Spleen (tissue), 11 donors: ENCODE measurements at regions not wholly inside any gene's neighbourhood (a gene's known extent, or its start where the extent isn't known, plus 50 kb on each side); places are given as distances from the start of the nearest gene placed in this dataset.
A peak's percentile ranks its signal among the peaks of the same experiment; 100 is the strongest.

Source experiments
- DNase-seq: peaks from one replicate; pipeline ENCODE4 v3.0.0-alpha.2; 2020
- H3K27ac ChIP-seq, 8 donors: fragments of 200-600 bp; sonication (generic) in 7 of 8; 1 replicate in 4 of 8; 2 replicates in 4 of 8; pipeline versions ENCODE4 v1.5.0 to v1.8.0; 2016 to 2021; ENCODE audit warnings: inconsistent platforms in 4 of 8, mild to moderate bottlenecking in 4 of 8, moderate library complexity in 1 of 8
- H3K27me3 ChIP-seq, 7 donors: fragments of 200-600 bp; sonication (generic) in 6 of 7; replicated peaks in 1 of 7; 1 replicate in 4 of 7; 2 replicates in 3 of 7; pipeline versions ENCODE4 v1.5.0 to v1.8.0; 2016 to 2021; ENCODE audit warnings: inconsistent platforms in 3 of 7, mild to moderate bottlenecking in 1 of 7
- H3K36me3 ChIP-seq, 6 donors: fragments of 200-600 bp; sonication (generic) in 5 of 6; 1 replicate in 4 of 6; 2 replicates in 2 of 6; pipeline versions ENCODE4 v1.5.0 to v1.8.0; 2016 to 2021; ENCODE audit warnings: inconsistent platforms in 2 of 6
- H3K4me1 ChIP-seq, 6 donors: fragments of 200-600 bp; sonication (generic) in 5 of 6; 1 replicate in 3 of 6; 2 replicates in 3 of 6; pipeline versions ENCODE4 v1.5.0 to v1.8.0; 2016 to 2021; ENCODE audit warnings: inconsistent platforms in 3 of 6
- H3K4me3 ChIP-seq, 8 donors: fragments of 200-600 bp; sonication (generic) in 7 of 8; 1 replicate in 4 of 8; 2 replicates in 4 of 8; pipeline versions ENCODE4 v1.5.0 to v1.8.0; 2016 to 2021; ENCODE audit warnings: inconsistent platforms in 4 of 8, mild to moderate bottlenecking in 4 of 8, moderate library complexity in 2 of 8
- H3K9me3 ChIP-seq, 8 donors: fragments of 200-600 bp; sonication (generic) in 7 of 8; 1 replicate in 4 of 8; 2 replicates in 4 of 8; pipeline versions ENCODE4 v1.5.0 to v1.8.0; 2016 to 2021; ENCODE audit warnings: inconsistent platforms in 4 of 8
- POLR2A ChIP-seq, 3 donors: fragments of 450-650 bp; IDR thresholded peaks; one replicate each; pipeline ENCODE4 v1.5.1; 2017; ENCODE audit warnings: antibody characterized with exemption in 3 of 3, mild to moderate bottlenecking in 1 of 3
- POLR2AphosphoS5 ChIP-seq, 3 donors: sonication (generic); formaldehyde crosslinking; IDR thresholded peaks; one replicate each; pipeline ENCODE4 v1.5.1; 2017; ENCODE audit warnings: antibody characterized with exemption in 3 of 3
- WGBS, 5 donors: extraction: QIAGEN DNeasy Blood & Tissue Kit in 3 of 5; methylation state at CpG; one replicate each; pipeline versions ENCODE4 v1.1.5 to v1.1.7; 2013 to 2018; 5-methylcytosine and 5-hydroxymethylcytosine counted together
- intact Hi-C: fragments of 100-400 bp; cut with DNase I; formaldehyde crosslinking; loops from one replicate; pipeline ENCODE4 v1.15.0; 2023; ENCODE audit warnings: low total_unique reads
- TF ChIP-seq, protein P1 (sequence below), 11 experiments: fragments of 200-600 bp in 7 of 11; fragments of 450-650 bp in 4 of 11; sonication (generic) in 4 of 11; IDR thresholded peaks in 8 of 11; conservative IDR thresholded peaks in 3 of 11; 1 replicate in 7 of 11; 2 replicates in 4 of 11; pipeline versions ENCODE4 v1.4.0 to v1.8.0; 2016 to 2021; ENCODE audit warnings: antibody characterized with exemption in 11 of 11, inconsistent platforms in 4 of 11, mild to moderate bottlenecking in 1 of 11
- donor health status: healthy with polysubstance abuse.
- donor health status: DM: no; HTN: no; CAD: no; lungs with moderate emphysema.
- donor health status: DM: no; HTN: no; CAD: no.
- donor health status: Bipolar disorder and iron deficiency.
- donor health status: healthy.
- donor health status: DM: no; HTN: no; CAD: no.
- donor health status: DM: yes; HTN: yes; CAD: no.

- H3K9me3 ChIP-seq: no peaks in the 10 kb centered on the region
- DNase-seq: no peak
- peaks cover 5 to 32% (median 19%) of the 10 kb centered on the region in 6 donors for H3K4me1 ChIP-seq
- peak overlapping the region in 5 of 8 donors; percentile 41 to 65 (median 64) for H3K27ac ChIP-seq
- WGBS, 5 donors: 36 to 50% (median 40%) methylated on average over 1 of the region's 1 CpG
- intact Hi-C loops: no loop called here
- no peaks in the 10 kb centered on the region for H3K36me3 ChIP-seq
- H3K4me3 ChIP-seq: peak overlapping the region in 1 of 8 donors; percentile 66
- TF ChIP-seq, protein P1, sequence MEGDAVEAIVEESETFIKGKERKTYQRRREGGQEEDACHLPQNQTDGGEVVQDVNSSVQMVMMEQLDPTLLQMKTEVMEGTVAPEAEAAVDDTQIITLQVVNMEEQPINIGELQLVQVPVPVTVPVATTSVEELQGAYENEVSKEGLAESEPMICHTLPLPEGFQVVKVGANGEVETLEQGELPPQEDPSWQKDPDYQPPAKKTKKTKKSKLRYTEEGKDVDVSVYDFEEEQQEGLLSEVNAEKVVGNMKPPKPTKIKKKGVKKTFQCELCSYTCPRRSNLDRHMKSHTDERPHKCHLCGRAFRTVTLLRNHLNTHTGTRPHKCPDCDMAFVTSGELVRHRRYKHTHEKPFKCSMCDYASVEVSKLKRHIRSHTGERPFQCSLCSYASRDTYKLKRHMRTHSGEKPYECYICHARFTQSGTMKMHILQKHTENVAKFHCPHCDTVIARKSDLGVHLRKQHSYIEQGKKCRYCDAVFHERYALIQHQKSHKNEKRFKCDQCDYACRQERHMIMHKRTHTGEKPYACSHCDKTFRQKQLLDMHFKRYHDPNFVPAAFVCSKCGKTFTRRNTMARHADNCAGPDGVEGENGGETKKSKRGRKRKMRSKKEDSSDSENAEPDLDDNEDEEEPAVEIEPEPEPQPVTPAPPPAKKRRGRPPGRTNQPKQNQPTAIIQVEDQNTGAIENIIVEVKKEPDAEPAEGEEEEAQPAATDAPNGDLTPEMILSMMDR (IDR thresholded peaks at IDR 0.05 in 8 of 11, conservative IDR thresholded peaks at IDR 0.05 in 3 of 11): no peak
- TF ChIP-seq POLR2A (IDR thresholded peaks at IDR 0.05) (no peak), POLR2AphosphoS5 (IDR thresholded peaks at IDR 0.05) (no peak)
- H3K27me3 ChIP-seq: no peaks in the 10 kb centered on the region
Observed at GRCh38 chr1:193417403-193417802, 231.0 kb upstream of the B3GALT2 start.

GRCh38 chr1:193416226-193417024 lies 230.0 kb upstream of the B3GALT2 start:
- TF ChIP-seq POLR2A (IDR thresholded peaks at IDR 0.05) (no peak), POLR2AphosphoS5 (IDR thresholded peaks at IDR 0.05) (no peak)
- TF ChIP-seq, protein P1 (IDR thresholded peaks at IDR 0.05 in 8 of 11, conservative IDR thresholded peaks at IDR 0.05 in 3 of 11): no peak
- WGBS, 5 donors: 93 to 98% (median 96%) methylated on average over 7 of the region's 7 CpGs
- Histone ChIP-seq H3K4me3 (no peak overlapping the region), H3K4me1 (peaks cover 5 to 42% (median 21%) of the 10 kb centered on the region in 6 donors), H3K27me3 (no peaks in the 10 kb centered on the region), H3K9me3 (no peaks in the 10 kb centered on the region), H3K36me3 (no peaks in the 10 kb centered on the region), H3K27ac (no peak overlapping the region)
- intact Hi-C loops: no loop called here
- no peak for DNase-seq

GRCh38 chr1:193415256-193415655 lies 228.8 kb upstream of the B3GALT2 start:
- H3K27me3 ChIP-seq: no peaks in the 10 kb centered on the region
- H3K4me3 ChIP-seq: no peak overlapping the region
- no peaks in the 10 kb centered on the region for H3K36me3 ChIP-seq
- TF ChIP-seq POLR2A (IDR thresholded peaks at IDR 0.05): no peak
- no peak for TF ChIP-seq POLR2AphosphoS5 (IDR thresholded peaks at IDR 0.05)
- TF ChIP-seq, protein P1 (IDR thresholded peaks at IDR 0.05 in 8 of 11, conservative IDR thresholded peaks at IDR 0.05 in 3 of 11): no peak
- H3K4me1 ChIP-seq: peaks cover 5 to 42% (median 21%) of the 10 kb centered on the region in 6 donors
- 47 to 57% (median 48%) methylated on average over 3 of the region's 3 CpGs for WGBS, 5 donors
- DNase-seq: no peak
- no peak overlapping the region for H3K27ac ChIP-seq
- H3K9me3 ChIP-seq: no peaks in the 10 kb centered on the region
- intact Hi-C loops: no loop called here

GRCh38 chr1:193413376-193413775 lies 227.0 kb upstream of the B3GALT2 start:
- 91 to 99% (median 96%) methylated on average over 3 of the region's 3 CpGs for WGBS, 5 donors
- Histone ChIP-seq H3K36me3 (no peaks in the 10 kb centered on the region), H3K27ac (no peak overlapping the region), H3K27me3 (no peaks in the 10 kb centered on the region), H3K9me3 (no peaks in the 10 kb centered on the region), H3K4me1 (peaks cover 5 to 43% (median 20%) of the 10 kb centered on the region in 6 donors), H3K4me3 (no peak overlapping the region)
- TF ChIP-seq POLR2A (IDR thresholded peaks at IDR 0.05): no peak
- TF ChIP-seq, protein P1 (IDR thresholded peaks at IDR 0.05 in 8 of 11, conservative IDR thresholded peaks at IDR 0.05 in 3 of 11): no peak
- no peak for TF ChIP-seq POLR2AphosphoS5 (IDR thresholded peaks at IDR 0.05)
- intact Hi-C loops: no loop called here
- DNase-seq: no peak
